Activated B cell treated with CpG ODN at 0.5 μM for 24 hours (primary cell): ENCODE measurements at regions not wholly inside any gene's neighbourhood (a gene's known extent, or its start where the extent isn't known, plus 50 kb on each side); places are given as distances from the start of the nearest gene placed in this dataset.

Source experiments
- ATAC-seq: fragments of 200-7000 bp; cut with Tn5 transposase; one replicate; pipeline ENCODE4 v1.10.0; 2021; ENCODE audit warnings: low read depth, mild to moderate bottlenecking, moderate library complexity
- CTCF ChIA-PET: fragments of 350-600 bp; sonication (Branson Sonifier 250); formaldehyde crosslinking; loops from one replicate; lab custom pipeline; 2021; ENCODE audit warnings: antibody characterized with exemption; lab: Charles Lee
- POLR2A ChIA-PET: fragments of 350-600 bp; sonication (Branson Sonifier 250); formaldehyde crosslinking; loops from one replicate; lab custom pipeline; 2021; ENCODE audit warnings: antibody characterized with exemption; lab: Charles Lee
- DNase-seq: peaks from one replicate; pipeline ENCODE4 v3.0.0; 2022
- H3K27ac Mint-ChIP-seq: one replicate; pipeline ENCODE4 v1.8.0; 2020; ENCODE audit warnings: mixed read lengths
- H3K27me3 Mint-ChIP-seq: one replicate; pipeline ENCODE4 v1.8.0; 2021; ENCODE audit warnings: mixed read lengths
- H3K36me3 Mint-ChIP-seq: one replicate; pipeline ENCODE4 v1.8.0; 2021; ENCODE audit warnings: low read depth, mixed read lengths
- H3K4me1 Mint-ChIP-seq: one replicate; pipeline ENCODE4 v1.8.0; 2021; ENCODE audit warnings: mixed read lengths
- H3K4me3 Mint-ChIP-seq: one replicate; pipeline ENCODE4 v1.8.0; 2020; ENCODE audit warnings: mild to moderate bottlenecking, mixed read lengths
- H3K9me3 Mint-ChIP-seq: one replicate; pipeline ENCODE4 v1.8.0; 2020; ENCODE audit warnings: mixed read lengths
- intact Hi-C: fragments of 100-400 bp; cut with micrococcal nuclease; formaldehyde crosslinking; loops from one replicate; pipeline ENCODE4 v1.15.1; 2024
- TF ChIP-seq, protein P1 (sequence below): fragments of 200-600 bp; IDR thresholded peaks from one replicate; pipeline ENCODE4 v1.8.0; 2022; ENCODE audit warnings: antibody characterized with exemption, mild to moderate bottlenecking

DNA sequence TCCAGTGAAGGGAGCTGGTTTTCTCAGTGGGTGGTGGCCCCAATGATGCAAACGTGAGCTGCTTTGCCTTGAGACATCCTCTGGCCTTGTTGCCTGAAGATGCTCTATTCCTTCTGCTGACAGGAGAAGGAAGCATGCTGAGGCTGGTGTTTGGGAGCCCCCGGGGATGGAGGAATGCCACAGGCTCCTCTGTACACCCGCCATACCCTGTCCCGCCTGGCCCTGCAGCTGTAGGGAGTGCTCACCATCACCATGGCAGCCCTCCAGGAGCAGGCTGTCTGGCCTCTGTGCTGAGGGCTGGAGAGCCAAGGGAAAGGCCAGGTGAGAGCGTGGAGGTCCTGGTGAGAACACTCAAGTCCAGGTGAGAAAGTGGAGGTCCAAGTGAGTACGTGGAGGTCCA is 134.4 kb downstream of the MRPL36 start:
- Mint-ChIP-seq H3K4me1 (peaks cover 8% of the 10 kb centered on the region), H3K4me3 (no peak overlapping the region), H3K36me3 (no peaks in the 10 kb centered on the region), H3K27ac (no peak overlapping the region), H3K27me3 (peaks cover 62% of the 10 kb centered on the region), H3K9me3 (peaks cover 2% of the 10 kb centered on the region)
- no peak for ATAC-seq
- TF ChIP-seq, protein P1, sequence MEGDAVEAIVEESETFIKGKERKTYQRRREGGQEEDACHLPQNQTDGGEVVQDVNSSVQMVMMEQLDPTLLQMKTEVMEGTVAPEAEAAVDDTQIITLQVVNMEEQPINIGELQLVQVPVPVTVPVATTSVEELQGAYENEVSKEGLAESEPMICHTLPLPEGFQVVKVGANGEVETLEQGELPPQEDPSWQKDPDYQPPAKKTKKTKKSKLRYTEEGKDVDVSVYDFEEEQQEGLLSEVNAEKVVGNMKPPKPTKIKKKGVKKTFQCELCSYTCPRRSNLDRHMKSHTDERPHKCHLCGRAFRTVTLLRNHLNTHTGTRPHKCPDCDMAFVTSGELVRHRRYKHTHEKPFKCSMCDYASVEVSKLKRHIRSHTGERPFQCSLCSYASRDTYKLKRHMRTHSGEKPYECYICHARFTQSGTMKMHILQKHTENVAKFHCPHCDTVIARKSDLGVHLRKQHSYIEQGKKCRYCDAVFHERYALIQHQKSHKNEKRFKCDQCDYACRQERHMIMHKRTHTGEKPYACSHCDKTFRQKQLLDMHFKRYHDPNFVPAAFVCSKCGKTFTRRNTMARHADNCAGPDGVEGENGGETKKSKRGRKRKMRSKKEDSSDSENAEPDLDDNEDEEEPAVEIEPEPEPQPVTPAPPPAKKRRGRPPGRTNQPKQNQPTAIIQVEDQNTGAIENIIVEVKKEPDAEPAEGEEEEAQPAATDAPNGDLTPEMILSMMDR = no peak
- ChIA-PET POLR2A (no interaction called here), CTCF (no interaction called here)
- intact Hi-C loops = loop anchor here (5.0 kb wide), 1 partner anchor 372 kb away; no protein-coding TSS in a partner anchor
- DNase-seq = no peak

DNA sequence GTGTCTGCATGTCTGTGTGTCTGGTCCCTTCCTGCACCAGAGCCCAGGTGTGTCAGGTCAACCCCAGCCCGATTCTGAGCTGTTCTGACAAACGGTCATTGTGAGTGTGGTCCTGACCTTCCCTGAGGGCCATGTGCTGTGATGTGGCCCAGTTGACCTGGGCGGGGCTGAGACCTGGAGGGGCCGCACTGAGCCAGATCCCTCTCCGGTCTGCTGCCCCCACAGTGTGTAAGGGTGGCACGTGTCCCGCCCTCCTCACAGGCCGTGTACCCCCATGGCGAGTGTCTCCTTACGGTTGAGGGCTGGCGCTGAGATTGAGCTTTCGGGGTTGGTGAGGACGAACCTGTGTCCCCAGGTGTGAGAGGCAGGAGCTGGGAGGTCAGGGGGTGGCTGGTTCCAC is 136.5 kb downstream of the MRPL36 start:
- H3K36me3 Mint-ChIP-seq = no peaks in the 10 kb centered on the region
- TF ChIP-seq, protein P1 = no peak
- no peaks in the 10 kb centered on the region for H3K9me3 Mint-ChIP-seq
- ATAC-seq (no peak), DNase-seq (no peak)
- intact Hi-C loops = no loop called here
- H3K4me3 Mint-ChIP-seq = no peak overlapping the region
- peaks cover 47% of the 10 kb centered on the region for H3K27me3 Mint-ChIP-seq
- ChIA-PET POLR2A (no interaction called here), CTCF (no interaction called here)
- H3K27ac Mint-ChIP-seq = no peak overlapping the region
- H3K4me1 Mint-ChIP-seq = peaks cover 8% of the 10 kb centered on the region

- ChIA-PET POLR2A (no interaction called here), CTCF (no interaction called here)
- TF ChIP-seq, protein P1 = no peak
- no peak for ATAC-seq
- intact Hi-C loops = no loop called here
- no peak overlapping the region for H3K27ac Mint-ChIP-seq
- H3K36me3 Mint-ChIP-seq = no peaks in the 10 kb centered on the region
- H3K27me3 Mint-ChIP-seq = peaks cover 45% of the 10 kb centered on the region
- no peak overlapping the region for H3K4me3 Mint-ChIP-seq
- H3K9me3 Mint-ChIP-seq = no peaks in the 10 kb centered on the region
- peaks cover 8% of the 10 kb centered on the region for H3K4me1 Mint-ChIP-seq
- DNase-seq = no peak
Measured at GRCh38 chr5:1662559-1663085, 137.0 kb downstream of the MRPL36 start.

GRCh38 chr5:1661831-1662558 is 137.6 kb downstream of the MRPL36 start:
- ChIA-PET POLR2A (no interaction called here), CTCF (no interaction called here)
- H3K4me1 Mint-ChIP-seq = peaks cover 8% of the 10 kb centered on the region
- H3K4me3 Mint-ChIP-seq = no peak overlapping the region
- no peaks in the 10 kb centered on the region for H3K9me3 Mint-ChIP-seq
- ATAC-seq = no peak
- intact Hi-C loops = no loop called here
- H3K36me3 Mint-ChIP-seq = no peaks in the 10 kb centered on the region
- TF ChIP-seq, protein P1 = no peak
- peaks cover 45% of the 10 kb centered on the region for H3K27me3 Mint-ChIP-seq
- no peak overlapping the region for H3K27ac Mint-ChIP-seq
- DNase-seq = no peak

DNA sequence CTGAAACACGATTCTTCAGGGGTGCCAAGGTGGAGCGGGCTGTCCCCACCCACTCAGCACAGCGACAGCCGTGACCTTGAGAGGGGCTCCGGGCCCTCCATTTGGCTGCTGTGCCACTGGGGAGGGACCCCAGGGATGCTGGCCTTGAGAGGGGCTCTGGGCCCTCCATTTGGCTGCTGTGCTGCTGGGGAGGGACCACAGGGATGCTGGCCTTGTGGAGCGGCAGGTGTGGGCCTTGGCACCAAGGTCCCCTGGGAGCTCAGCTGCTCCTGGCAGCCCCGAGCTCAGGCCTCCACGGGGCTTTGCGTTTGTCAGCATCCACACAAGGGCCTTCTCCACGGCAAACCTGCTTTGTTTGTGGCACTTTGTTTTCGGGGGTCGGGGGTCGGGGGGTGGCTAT is 137.6 kb upstream of the LPCAT1 start:
- Mint-ChIP-seq H3K9me3 (no peaks in the 10 kb centered on the region), H3K4me1 (peaks cover 4% of the 10 kb centered on the region), H3K27ac (no peak overlapping the region), H3K36me3 (no peaks in the 10 kb centered on the region), H3K27me3 (peaks cover 44% of the 10 kb centered on the region), H3K4me3 (no peak overlapping the region)
- POLR2A ChIA-PET = no interaction called here
- CTCF ChIA-PET = no interaction called here
- intact Hi-C loops = no loop called here
- TF ChIP-seq, protein P1 = no peak
- no peak for DNase-seq
- ATAC-seq = no peak
